Gastroesophageal sphincter (tissue), 3 donors: ENCODE measurements at regions not wholly inside any gene's neighbourhood (a gene's known extent, or its start where the extent isn't known, plus 50 kb on each side); places are given as distances from the start of the nearest gene placed in this dataset.

Source experiments
- CTCF ChIP-seq, 4 experiments: fragments of 200-600 bp in 2 of 4; fragments of 450-650 bp in 2 of 4; sonication (generic) in 1 of 4; IDR thresholded peaks; one replicate each; pipeline ENCODE4 v1.5.1; 2017 to 2019; ENCODE audit warnings: antibody characterized with exemption in 4 of 4, mild to moderate bottlenecking in 2 of 4, moderate library complexity in 2 of 4
- EP300 ChIP-seq: sonication (generic); formaldehyde crosslinking; IDR thresholded peaks from one replicate; pipeline ENCODE4 v1.6.1; 2017; ENCODE audit warnings: antibody characterized with exemption, mild to moderate bottlenecking
- POLR2A ChIP-seq, 2 donors: fragments of 450-650 bp; IDR thresholded peaks; one replicate each; pipeline ENCODE4 v1.6.1; 2017; ENCODE audit warnings: antibody characterized with exemption in 2 of 2, mild to moderate bottlenecking in 2 of 2, moderate library complexity in 1 of 2

- TF ChIP-seq CTCF (IDR thresholded peaks at IDR 0.05) (no peak), POLR2A (IDR thresholded peaks at IDR 0.05) (no peak), EP300 (no peak)
Observed at GRCh38 chr2:190766174-190766572, 114.4 kb upstream of the GLS start.
